ENCODE measurements at regions not wholly inside any gene's neighbourhood (a gene's known extent, or its start where the extent isn't known, plus 50 kb on each side); places are given as distances from the start of the nearest gene placed in this dataset.

DNA sequence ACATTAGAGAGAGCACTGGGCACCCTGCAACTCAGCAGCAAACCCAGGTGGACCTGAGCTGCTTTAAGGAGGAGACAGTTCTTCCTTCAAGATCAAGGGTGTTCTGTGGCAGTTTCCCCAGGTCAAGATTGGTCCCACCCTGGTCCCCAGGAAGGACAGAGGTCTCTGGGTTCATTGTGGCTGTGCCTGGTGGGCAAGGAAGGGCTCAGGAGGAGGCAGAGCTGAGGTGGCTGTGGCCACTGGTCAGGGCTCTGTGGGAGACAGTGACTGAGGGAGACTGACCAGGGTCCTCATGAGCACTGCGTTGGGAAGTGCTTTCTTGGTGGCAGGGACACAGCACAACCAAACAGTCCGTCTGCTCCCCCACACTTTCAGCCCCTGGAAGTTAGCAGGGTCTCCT lies 141.3 kb downstream of the FCRL5 start:
- TF ChIP-seq, protein P1, sequence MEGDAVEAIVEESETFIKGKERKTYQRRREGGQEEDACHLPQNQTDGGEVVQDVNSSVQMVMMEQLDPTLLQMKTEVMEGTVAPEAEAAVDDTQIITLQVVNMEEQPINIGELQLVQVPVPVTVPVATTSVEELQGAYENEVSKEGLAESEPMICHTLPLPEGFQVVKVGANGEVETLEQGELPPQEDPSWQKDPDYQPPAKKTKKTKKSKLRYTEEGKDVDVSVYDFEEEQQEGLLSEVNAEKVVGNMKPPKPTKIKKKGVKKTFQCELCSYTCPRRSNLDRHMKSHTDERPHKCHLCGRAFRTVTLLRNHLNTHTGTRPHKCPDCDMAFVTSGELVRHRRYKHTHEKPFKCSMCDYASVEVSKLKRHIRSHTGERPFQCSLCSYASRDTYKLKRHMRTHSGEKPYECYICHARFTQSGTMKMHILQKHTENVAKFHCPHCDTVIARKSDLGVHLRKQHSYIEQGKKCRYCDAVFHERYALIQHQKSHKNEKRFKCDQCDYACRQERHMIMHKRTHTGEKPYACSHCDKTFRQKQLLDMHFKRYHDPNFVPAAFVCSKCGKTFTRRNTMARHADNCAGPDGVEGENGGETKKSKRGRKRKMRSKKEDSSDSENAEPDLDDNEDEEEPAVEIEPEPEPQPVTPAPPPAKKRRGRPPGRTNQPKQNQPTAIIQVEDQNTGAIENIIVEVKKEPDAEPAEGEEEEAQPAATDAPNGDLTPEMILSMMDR (IDR thresholded peaks at IDR 0.05; ENCODE audit: extremely low read depth in 1 of 2, insufficient read depth in 1 of 2, low read depth in 1 of 2, low read length in 2 of 2), result no peak
- TF ChIP-seq EZH2 (IDR thresholded peaks at IDR 0.05; ENCODE audit: borderline replicate concordance, low read depth, low read length, severe bottlenecking) (no peak), POLR2A (IDR thresholded peaks at IDR 0.05; ENCODE audit: low read depth, low read length) (no peak), JUN (IDR thresholded peaks at IDR 0.05; ENCODE audit: borderline replicate concordance, insufficient read depth, insufficient read length, low read depth) (no peak), MYC (IDR thresholded peaks at IDR 0.05; ENCODE audit: low read depth, low read length) (no peak), FOS (IDR thresholded peaks at IDR 0.05; ENCODE audit: borderline replicate concordance, insufficient read depth, low read length) (no peak), GATA2 (IDR thresholded peaks at IDR 0.05; ENCODE audit: insufficient read depth, insufficient read length, low read depth, low read length) (no peak)
- TF ChIP-seq, protein P2, sequence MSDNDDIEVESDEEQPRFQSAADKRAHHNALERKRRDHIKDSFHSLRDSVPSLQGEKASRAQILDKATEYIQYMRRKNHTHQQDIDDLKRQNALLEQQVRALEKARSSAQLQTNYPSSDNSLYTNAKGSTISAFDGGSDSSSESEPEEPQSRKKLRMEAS (IDR thresholded peaks at IDR 0.05; ENCODE audit: insufficient read depth, insufficient read length), result no peak

Data from endothelial cell of umbilical vein (primary cell).